T-helper 1 cell treated with Interleukin-12 subunit alpha and Interleukin-12 subunit beta and Interleukin-4 antibody, amounts not matched to agents 30 μg/mL and 1 μg/mL, for 36 hours (primary cell): ENCODE measurements at regions not wholly inside any gene's neighbourhood (a gene's known extent, or its start where the extent isn't known, plus 50 kb on each side); places are given as distances from the start of the nearest gene placed in this dataset.
"Not testable (repeated sequence)": the region's sequence is repeated elsewhere in the genome, so short reads cannot be mapped to it uniquely, and the experiment has no call there.

Experiments used
- H3K27ac Mint-ChIP-seq: one replicate; pipeline ENCODE4 v1.8.0; 2021; ENCODE audit warnings: mild to moderate bottlenecking, mixed read lengths
- H3K27me3 Mint-ChIP-seq: one replicate; pipeline ENCODE4 v1.8.0; 2021; ENCODE audit warnings: low read depth, mixed read lengths
- H3K36me3 Mint-ChIP-seq: one replicate; pipeline ENCODE4 v1.8.0; 2021; ENCODE audit warnings: low read depth, mixed read lengths
- H3K4me1 Mint-ChIP-seq: one replicate; pipeline ENCODE4 v1.8.0; 2021; ENCODE audit warnings: low read depth, mixed read lengths
- H3K4me3 Mint-ChIP-seq: one replicate; pipeline ENCODE4 v1.8.0; 2021; ENCODE audit warnings: mild to moderate bottlenecking, moderate library complexity, mixed read lengths
- H3K9me3 Mint-ChIP-seq: one replicate; pipeline ENCODE4 v1.8.0; 2021; ENCODE audit warnings: mixed read lengths

DNA sequence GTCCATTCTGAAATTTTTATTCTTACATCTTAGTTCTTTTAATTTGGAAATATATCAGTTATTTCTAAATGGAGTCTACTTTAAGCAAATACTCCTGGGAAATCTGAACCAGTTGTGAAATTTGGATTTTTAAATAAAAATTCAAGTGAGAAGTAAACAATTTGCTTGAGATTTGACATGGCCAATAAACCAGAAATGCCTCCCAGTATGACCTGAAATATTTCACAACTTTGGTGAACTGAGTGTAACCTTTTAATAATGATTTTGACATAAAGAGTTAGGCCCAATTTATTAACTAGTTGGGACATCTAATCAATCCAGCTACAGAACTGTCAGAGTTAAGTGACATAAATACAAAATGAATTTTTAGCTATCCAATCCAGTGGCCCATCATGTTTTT lies 192.0 kb downstream of the ZC3H11B start:
- H3K4me1 Mint-ChIP-seq, result no peaks in the 10 kb centered on the region
- H3K27ac Mint-ChIP-seq, result no peak overlapping the region
- H3K9me3 Mint-ChIP-seq, result no peaks in the 10 kb centered on the region
- H3K27me3 Mint-ChIP-seq, result no peaks in the 10 kb centered on the region
- no peaks in the 10 kb centered on the region for H3K36me3 Mint-ChIP-seq
- no peak overlapping the region for H3K4me3 Mint-ChIP-seq

DNA sequence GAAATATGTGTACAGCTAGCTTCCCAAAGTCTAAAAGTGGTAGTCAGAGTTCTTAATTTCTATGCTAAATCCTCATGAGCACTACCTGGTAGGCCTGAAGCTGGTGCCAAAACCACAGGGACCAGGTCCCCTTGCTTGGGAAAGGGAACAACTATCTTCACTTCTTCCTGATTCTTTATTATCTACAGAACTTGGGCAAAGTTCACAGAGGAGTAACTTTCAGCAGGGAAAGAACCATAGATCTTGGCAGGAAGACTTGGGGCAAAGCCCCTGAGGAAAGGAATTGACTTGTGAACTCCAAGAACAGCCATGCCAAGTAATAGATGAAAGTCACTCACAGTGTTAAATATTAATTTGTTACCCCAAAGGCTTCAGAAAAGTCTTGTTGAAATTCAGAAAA lies 193.0 kb downstream of the ZC3H11B start:
- Mint-ChIP-seq H3K4me1 (no peaks in the 10 kb centered on the region), H3K4me3 (no peak overlapping the region), H3K9me3 (no peaks in the 10 kb centered on the region), H3K36me3 (no peaks in the 10 kb centered on the region), H3K27me3 (peaks cover 4% of the 10 kb centered on the region), H3K27ac (no peak overlapping the region)

DNA sequence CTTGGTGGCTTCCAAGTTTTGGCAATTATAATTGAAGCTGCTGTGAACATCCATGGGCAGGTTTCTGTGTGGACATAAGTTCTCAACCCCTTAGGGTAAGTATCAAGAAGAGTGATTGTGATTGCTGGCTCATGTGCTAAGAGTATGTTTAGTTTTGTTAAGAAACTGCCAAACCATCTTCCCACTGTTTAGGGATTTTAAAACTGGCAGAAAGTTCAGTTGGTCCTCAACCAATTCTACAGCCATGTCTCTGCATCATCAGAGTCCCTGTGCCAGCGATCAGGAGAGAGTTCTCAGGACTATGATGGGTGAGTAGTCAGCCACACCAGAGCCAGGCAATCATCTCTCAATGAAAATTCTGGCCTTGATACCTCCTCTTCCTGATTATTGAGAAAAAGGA lies 193.8 kb downstream of the ZC3H11B start:
- no peak overlapping the region for H3K27ac Mint-ChIP-seq
- H3K4me3 Mint-ChIP-seq, result no peak overlapping the region
- H3K4me1 Mint-ChIP-seq, result no peaks in the 10 kb centered on the region
- H3K27me3 Mint-ChIP-seq, result peaks cover 8% of the 10 kb centered on the region
- no peaks in the 10 kb centered on the region for H3K36me3 Mint-ChIP-seq
- H3K9me3 Mint-ChIP-seq, result no peaks in the 10 kb centered on the region

DNA sequence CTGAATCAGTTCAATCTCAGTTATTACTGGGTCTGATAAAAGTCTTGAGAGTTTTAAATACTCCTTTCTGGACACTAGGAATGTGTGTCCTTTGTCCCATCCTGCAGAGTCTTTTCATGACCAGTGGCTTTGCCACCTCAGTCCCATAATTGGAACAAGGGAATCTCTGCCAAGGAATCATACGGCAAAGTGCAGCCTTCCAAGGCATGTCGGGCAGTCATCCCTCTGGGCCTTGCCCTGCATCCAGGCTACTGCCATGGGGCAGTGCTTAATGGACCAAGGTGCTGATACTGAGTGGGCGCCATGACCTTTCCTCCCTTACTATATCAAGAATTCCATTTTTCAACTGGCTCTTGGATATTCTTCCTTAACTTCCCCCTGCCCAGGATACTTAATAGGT lies 195.3 kb downstream of the ZC3H11B start:
- Mint-ChIP-seq H3K4me3 (no peak overlapping the region), H3K4me1 (no peaks in the 10 kb centered on the region), H3K27ac (no peak overlapping the region), H3K9me3 (no peaks in the 10 kb centered on the region), H3K27me3 (peaks cover 8% of the 10 kb centered on the region), H3K36me3 (no peaks in the 10 kb centered on the region)

DNA sequence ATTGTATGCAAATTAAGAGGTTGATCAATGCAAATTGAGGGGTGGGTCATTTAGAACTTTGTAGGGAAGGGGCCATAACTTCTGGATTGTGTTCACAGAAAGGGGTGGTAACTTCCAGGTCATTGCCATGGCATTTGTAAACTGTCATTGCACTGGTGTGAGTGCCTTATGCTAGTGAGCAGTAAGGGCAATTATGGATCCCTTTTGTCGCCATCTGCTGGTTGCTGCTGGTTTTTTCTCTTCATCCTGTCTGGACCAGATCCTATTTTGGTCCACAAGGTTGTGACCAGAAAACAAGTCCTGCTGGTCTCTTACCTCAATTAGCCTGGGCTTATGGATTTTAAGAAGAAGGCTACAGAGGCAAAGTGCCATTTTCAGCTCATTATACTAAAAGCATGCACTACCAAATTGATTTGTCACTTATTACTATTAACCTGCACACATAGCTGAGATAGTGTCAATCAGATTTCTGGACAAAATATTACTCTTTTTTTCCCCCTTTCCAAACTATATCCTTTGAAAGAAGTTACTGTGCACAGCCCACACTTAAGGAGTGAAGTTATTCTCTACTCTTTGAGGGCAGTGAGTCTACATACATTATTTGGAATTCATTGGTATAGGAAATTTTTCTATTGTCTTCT lies 196.2 kb downstream of the ZC3H11B start:
- Mint-ChIP-seq H3K27me3 (peaks cover 8% of the 10 kb centered on the region), H3K9me3 (no peaks in the 10 kb centered on the region), H3K4me1 (no peaks in the 10 kb centered on the region), H3K27ac (no peak overlapping the region), H3K36me3 (no peaks in the 10 kb centered on the region), H3K4me3 (no peak overlapping the region)

DNA sequence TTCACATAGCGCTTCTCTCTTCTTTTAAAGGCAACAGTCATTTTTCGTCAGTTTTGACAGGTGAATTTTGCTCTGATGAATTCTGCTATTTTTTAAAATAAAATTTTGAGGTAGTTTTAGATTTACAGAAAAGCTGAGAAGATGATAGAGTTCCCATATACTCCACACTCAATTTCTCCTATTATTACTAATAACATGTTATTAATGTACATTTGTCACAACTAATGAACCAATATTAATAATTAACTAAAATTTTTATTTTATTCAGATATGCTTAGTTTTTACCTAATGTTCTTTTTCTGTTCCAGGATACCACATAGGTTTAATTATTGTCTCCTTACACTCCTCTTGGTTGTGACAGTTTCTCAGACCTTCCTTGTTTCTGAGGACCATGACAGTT lies 197.0 kb downstream of the ZC3H11B start:
- no peaks in the 10 kb centered on the region for H3K4me1 Mint-ChIP-seq
- no peak overlapping the region for H3K27ac Mint-ChIP-seq
- no peaks in the 10 kb centered on the region for H3K9me3 Mint-ChIP-seq
- no peak overlapping the region for H3K4me3 Mint-ChIP-seq
- no peaks in the 10 kb centered on the region for H3K36me3 Mint-ChIP-seq
- H3K27me3 Mint-ChIP-seq, result peaks cover 8% of the 10 kb centered on the region

DNA sequence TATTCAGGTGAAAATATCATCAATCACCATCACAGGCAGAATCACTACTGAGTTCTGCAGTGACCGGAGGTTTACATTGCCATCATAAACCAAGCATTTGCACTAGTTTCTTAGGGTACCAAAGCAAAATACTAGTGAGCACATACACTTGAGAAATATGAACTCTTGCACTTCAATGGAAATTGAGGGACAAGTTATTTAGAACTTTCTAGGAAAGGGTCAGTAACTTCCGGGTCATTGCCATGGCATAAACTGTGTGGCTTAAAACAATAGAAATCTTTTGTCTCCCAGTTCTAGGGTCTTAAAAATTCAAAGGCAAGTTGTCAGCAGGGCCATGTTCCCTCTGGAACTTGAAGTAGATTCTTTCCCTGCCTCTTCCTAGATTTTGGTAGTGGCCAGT lies 197.5 kb downstream of the ZC3H11B start:
- Mint-ChIP-seq H3K27ac (no peak overlapping the region), H3K4me3 (no peak overlapping the region)

DNA sequence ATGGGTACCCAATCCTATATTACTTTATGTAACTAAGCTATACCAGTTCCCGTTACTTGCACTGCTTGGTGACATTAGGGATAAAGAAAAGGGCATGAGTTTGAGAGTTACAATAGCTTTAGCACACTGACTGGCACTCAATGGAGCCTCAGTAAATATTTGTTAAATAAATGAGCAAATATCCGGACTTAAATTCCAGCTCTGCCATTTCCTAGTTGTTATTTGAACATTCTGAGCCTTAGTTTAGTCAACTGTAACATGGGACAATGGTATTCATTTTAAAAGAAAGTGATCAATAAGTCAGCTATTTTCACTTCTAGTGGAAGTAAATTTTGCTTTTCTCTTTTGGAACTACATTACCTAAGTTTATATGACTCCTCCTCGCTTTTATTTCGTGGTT lies 198.7 kb downstream of the ZC3H11B start:
- Mint-ChIP-seq H3K4me3 (no peak overlapping the region), H3K4me1 (no peaks in the 10 kb centered on the region), H3K9me3 (no peaks in the 10 kb centered on the region), H3K27me3 (peaks cover 8% of the 10 kb centered on the region), H3K27ac (no peak overlapping the region), H3K36me3 (no peaks in the 10 kb centered on the region)

More for the DNA sequence above, 197.5 kb downstream of the ZC3H11B start:
- Mint-ChIP-seq H3K36me3 (no peaks in the 10 kb centered on the region), H3K4me1 (no peaks in the 10 kb centered on the region), H3K9me3 (no peaks in the 10 kb centered on the region), H3K27me3 (peaks cover 8% of the 10 kb centered on the region)

DNA sequence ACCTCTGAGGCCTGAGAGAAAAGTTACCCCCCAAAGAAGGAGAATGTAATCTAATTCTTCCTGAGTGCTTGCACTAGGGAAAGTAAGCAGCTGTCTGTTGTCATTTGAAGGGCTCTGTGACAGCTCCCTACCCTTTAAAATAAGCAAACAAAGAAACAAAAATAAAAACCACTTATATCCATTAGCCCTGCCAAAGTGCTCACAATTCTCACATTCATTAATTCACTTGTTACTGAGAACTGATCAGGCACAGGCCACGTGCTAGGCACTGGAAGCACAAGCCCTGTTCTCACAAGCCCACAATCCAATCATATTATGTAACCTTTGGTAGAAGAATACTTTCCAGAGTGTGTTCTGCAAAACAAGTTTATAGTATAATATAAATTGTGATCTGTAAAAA lies 199.4 kb downstream of the ZC3H11B start:
- H3K9me3 Mint-ChIP-seq, result no peaks in the 10 kb centered on the region
- H3K27me3 Mint-ChIP-seq, result peaks cover 8% of the 10 kb centered on the region
- H3K4me1 Mint-ChIP-seq, result no peaks in the 10 kb centered on the region
- no peak overlapping the region for H3K4me3 Mint-ChIP-seq
- H3K27ac Mint-ChIP-seq, result no peak overlapping the region
- H3K36me3 Mint-ChIP-seq, result no peaks in the 10 kb centered on the region

DNA sequence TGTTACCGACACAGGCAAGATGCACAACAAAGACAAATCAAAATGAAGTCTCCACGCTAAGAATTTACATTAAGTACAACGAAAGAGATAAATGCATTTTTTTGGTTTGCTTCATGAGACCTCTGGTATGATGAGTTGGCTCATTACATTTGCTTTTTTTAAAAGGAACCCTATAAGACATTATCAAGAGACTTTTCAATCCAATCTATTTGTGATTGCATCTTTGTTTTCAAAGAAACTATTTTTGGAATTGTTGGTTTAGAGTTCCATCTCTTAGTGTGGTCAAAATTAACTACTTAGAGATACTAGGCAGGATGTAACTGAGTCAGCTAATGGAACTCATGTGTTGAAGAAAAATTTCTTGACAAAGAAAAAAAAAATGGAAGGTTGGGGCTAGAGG lies 200.1 kb downstream of the ZC3H11B start:
- H3K4me3 Mint-ChIP-seq, result no peak overlapping the region
- H3K9me3 Mint-ChIP-seq, result no peaks in the 10 kb centered on the region
- H3K4me1 Mint-ChIP-seq, result no peaks in the 10 kb centered on the region
- H3K27me3 Mint-ChIP-seq, result peaks cover 8% of the 10 kb centered on the region
- H3K27ac Mint-ChIP-seq, result no peak overlapping the region
- H3K36me3 Mint-ChIP-seq, result no peaks in the 10 kb centered on the region

DNA sequence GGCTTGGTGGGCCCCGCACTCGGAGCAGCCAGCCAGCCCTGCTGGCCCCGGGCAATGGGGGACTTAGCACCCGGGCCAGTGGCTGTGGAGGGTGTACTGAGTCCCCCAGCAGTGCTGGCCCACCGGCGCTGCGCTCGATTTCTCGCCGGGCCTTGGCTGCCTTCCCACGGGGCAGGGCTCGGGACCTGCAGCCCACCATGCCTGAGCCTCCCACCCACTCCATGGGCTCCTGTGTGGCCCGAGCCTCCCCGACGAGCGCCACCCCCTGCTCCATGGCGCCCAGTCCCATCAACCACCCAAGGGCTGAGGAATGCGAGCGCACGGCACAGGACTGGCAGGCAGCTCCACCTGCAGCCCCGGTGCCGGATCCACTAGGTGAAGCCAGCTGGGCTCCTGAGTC lies 202.2 kb downstream of the ZC3H11B start:
- H3K4me3 Mint-ChIP-seq, H3K9me3 Mint-ChIP-seq: not testable (repeated sequence)

DNA sequence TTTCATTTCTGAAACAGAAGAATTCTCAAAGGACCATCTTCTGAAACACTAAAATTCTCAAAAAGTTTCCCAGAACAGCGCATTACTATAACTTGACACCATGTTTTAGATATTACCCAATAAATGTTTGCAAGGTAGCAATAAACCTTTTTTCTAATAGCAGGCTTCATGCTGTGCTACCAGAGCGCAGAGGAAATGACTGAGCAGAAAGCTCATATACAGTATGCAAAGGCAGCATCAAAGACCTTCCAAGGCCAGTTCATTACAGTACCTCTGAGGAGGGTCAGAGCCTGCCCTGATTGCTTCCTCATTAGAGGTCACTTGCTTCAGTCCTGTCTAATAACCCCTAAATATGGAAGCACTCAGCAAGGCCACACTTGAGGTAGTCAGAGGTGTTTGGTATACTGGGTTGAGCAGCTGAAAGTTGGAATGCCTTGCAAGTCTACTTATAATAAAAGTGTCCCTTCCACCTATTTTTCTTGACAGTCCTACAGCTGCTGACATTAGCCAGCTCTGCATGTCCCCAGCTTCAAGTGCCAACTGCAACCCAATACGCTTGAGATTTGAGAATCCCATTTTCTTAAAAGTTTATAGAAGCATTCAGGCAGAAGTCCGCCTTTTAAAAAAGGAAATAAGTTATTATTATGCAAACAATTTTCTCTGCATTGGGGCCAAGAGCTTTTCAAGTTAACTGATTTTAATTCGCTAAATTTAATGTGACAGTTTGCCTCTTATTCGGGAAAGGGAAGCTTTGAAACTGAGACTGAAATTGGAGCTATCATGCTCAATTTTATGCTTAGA lies 207.2 kb downstream of the ZC3H11B start:
- Mint-ChIP-seq H3K27ac (no peak overlapping the region), H3K4me3 (no peak overlapping the region)

More for the DNA sequence above, 202.2 kb downstream of the ZC3H11B start:
- not testable (repeated sequence) for H3K4me1 Mint-ChIP-seq, H3K27ac Mint-ChIP-seq, H3K36me3 Mint-ChIP-seq, H3K27me3 Mint-ChIP-seq

DNA sequence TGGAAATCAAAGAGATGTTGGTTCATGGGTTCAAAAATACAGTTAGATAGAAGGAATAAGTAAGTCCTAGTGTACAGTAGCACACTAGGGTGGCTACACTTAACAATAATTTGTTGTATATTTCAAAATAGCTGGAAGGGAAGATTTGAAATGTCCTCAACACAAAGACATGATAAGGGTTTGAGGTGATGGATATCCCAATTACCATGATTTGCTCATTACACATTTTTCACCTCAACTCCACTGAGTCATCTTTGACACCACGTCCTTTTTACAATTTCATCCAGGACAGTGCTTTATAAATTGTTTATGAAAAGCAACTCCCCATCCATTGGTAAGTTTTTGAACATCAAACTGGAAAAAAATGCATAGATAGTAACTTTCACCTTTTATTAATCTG lies 208.3 kb downstream of the ZC3H11B start:
- H3K27me3 Mint-ChIP-seq, result no peaks in the 10 kb centered on the region
- H3K27ac Mint-ChIP-seq, result no peak overlapping the region
- H3K4me1 Mint-ChIP-seq, result no peaks in the 10 kb centered on the region
- no peaks in the 10 kb centered on the region for H3K36me3 Mint-ChIP-seq
- no peaks in the 10 kb centered on the region for H3K9me3 Mint-ChIP-seq
- no peak overlapping the region for H3K4me3 Mint-ChIP-seq

More for the DNA sequence above, 207.2 kb downstream of the ZC3H11B start:
- no peaks in the 10 kb centered on the region for H3K27me3 Mint-ChIP-seq
- H3K36me3 Mint-ChIP-seq, result no peaks in the 10 kb centered on the region
- H3K9me3 Mint-ChIP-seq, result no peaks in the 10 kb centered on the region
- H3K4me1 Mint-ChIP-seq, result no peaks in the 10 kb centered on the region

DNA sequence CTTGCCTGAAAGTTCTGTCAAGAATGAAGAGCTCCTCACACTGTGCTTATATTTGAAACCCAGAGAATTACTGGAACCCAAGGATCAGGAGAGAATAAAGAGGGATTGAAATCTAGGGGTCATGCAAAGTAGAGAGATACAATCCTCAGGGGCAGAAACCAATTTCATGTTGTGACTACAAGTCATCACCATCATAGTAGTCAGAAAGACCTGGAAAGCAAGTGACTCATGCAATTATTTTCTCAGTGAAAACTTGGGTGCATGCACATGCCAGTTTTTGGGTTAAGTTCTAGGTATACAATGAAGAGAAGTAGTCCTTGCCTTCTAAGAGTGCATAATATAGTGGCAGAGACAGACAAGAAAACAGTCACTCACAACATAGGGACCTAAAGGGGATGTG lies 210.0 kb downstream of the ZC3H11B start:
- Mint-ChIP-seq H3K4me1 (no peaks in the 10 kb centered on the region), H3K36me3 (no peaks in the 10 kb centered on the region)

More for the DNA sequence above, 210.0 kb downstream of the ZC3H11B start:
- peaks cover 3% of the 10 kb centered on the region for H3K27me3 Mint-ChIP-seq
- no peak overlapping the region for H3K4me3 Mint-ChIP-seq
- H3K9me3 Mint-ChIP-seq, result peaks cover 5% of the 10 kb centered on the region
- H3K27ac Mint-ChIP-seq, result no peak overlapping the region
